GM06990 (cell line): ENCODE measurements at regions not wholly inside any gene's neighbourhood (a gene's known extent, or its start where the extent isn't known, plus 50 kb on each side); places are given as distances from the start of the nearest gene placed in this dataset.

ENCODE experiments used
- DNase-seq: peaks from one replicate; pipeline ENCODE4 v3.0.0-alpha.2; 2011; ENCODE audit not compliant: insufficient read length; ENCODE audit errors: extremely low read depth
- H3K27me3 ChIP-seq: replicated peaks from 2 replicates; pipeline ENCODE4 v1.6.0; 2011; ENCODE audit warnings: low read length; ENCODE audit not compliant: control insufficient read depth, insufficient read depth
- H3K36me3 ChIP-seq: 2 replicates; pipeline ENCODE4 v1.5.1; 2011; ENCODE audit warnings: low read length; ENCODE audit not compliant: control insufficient read depth, insufficient read depth
- H3K4me3 ChIP-seq: replicated peaks from 2 replicates; pipeline ENCODE4 v1.5.1; 2011; ENCODE audit warnings: low read depth, mild to moderate bottlenecking, control low read depth, low read length
- TF ChIP-seq, protein P1 (sequence below): IDR thresholded peaks from 2 replicates; pipeline ENCODE4 v1.5.1; 2011; ENCODE audit warnings: low read length, control low read depth, mild to moderate bottlenecking, inconsistent platforms; ENCODE audit not compliant: insufficient read depth, poor library complexity, severe bottlenecking

DNA sequence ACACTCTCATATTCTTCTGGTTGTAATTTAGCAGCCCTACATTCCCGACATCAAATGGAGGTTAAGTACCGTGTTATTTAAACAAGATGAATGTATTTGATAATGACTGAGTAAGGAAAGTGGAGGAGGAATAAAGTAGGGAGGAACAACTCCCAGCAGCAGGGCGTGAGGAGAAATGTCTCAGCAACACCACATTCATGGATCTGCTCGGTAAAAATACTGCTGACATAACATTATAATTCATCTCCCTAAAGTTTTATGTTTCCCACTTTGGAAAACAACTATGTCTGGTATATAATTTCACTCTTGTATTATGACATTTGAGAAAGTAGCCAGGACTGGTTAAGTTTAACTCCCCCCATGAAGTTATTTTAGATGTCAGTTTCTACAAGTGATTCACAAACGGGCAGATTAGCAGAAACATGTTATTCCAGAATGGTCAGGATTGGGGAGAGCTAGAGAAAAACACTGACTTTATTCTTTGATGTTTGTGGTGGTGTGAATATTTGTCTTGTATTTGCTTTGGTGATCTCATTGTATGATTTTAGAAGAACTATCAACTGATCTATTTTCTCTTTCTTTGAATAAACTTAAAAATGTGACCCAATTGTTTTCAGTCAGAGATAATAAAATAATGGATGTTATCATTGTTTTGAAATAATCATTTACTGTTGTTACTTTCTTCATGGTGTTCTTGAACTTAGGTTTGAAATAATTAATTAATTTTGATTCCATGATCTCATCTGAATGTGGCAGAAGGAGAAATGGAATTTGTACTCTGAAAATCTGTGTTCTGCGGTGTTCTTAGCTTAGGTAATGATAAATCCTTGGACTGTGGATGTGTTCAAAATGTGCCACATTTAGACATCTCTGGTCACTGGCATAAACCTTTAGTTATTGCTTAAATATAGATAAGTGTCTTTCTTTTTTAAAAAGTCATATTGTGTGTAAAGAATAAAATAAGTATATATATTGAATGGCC, 303.6 kb upstream of the ZNF608 start:
- no peaks in the 10 kb centered on the region for H3K27me3 ChIP-seq
- TF ChIP-seq, protein P1, sequence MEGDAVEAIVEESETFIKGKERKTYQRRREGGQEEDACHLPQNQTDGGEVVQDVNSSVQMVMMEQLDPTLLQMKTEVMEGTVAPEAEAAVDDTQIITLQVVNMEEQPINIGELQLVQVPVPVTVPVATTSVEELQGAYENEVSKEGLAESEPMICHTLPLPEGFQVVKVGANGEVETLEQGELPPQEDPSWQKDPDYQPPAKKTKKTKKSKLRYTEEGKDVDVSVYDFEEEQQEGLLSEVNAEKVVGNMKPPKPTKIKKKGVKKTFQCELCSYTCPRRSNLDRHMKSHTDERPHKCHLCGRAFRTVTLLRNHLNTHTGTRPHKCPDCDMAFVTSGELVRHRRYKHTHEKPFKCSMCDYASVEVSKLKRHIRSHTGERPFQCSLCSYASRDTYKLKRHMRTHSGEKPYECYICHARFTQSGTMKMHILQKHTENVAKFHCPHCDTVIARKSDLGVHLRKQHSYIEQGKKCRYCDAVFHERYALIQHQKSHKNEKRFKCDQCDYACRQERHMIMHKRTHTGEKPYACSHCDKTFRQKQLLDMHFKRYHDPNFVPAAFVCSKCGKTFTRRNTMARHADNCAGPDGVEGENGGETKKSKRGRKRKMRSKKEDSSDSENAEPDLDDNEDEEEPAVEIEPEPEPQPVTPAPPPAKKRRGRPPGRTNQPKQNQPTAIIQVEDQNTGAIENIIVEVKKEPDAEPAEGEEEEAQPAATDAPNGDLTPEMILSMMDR: no peak
- no peak for DNase-seq
- no peaks in the 10 kb centered on the region for H3K36me3 ChIP-seq
- no peak overlapping the region for H3K4me3 ChIP-seq

DNA sequence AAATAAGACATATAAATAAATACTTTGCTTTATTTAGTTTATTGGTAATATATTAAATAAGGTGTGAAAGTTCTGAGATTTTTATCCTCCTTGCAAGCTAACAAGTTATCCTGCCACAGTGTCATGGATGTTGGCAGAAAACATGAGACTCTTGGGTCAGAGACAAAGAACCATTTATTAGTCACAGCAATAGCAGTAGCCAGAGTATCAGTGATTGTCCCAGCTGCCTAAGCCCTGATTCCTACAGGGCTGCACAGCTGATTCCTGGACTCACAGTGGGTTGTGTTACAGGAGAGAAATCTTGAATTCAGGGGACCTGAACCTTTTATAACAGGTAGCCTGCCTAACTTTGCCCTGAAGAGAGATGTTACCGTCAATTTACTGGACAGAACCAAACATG, 304.5 kb upstream of the ZNF608 start:
- Histone ChIP-seq H3K4me3 (no peak overlapping the region), H3K27me3 (no peaks in the 10 kb centered on the region), H3K36me3 (no peaks in the 10 kb centered on the region)
- DNase-seq: no peak
- TF ChIP-seq, protein P1: no peak

DNA sequence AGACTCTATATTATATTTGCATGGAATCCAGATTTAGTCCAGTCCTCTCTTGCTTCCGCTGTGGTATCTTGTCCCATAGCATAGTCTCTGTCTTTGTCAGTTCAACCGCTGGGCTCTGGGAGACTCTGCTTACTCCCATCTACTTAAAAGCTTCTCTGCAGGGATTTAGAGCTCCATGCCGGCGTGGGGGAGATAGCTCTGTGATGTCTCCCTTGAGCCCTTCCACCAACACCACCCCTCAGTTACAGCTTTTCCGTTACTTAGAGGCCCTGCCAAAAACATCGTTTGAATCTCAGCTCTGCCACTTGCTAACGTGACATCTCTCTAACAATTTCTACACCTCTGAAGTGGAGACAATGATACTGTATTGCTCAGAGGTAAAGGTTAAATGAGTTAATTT, 306.1 kb upstream of the ZNF608 start:
- no peak for DNase-seq
- no peak overlapping the region for H3K4me3 ChIP-seq

DNA sequence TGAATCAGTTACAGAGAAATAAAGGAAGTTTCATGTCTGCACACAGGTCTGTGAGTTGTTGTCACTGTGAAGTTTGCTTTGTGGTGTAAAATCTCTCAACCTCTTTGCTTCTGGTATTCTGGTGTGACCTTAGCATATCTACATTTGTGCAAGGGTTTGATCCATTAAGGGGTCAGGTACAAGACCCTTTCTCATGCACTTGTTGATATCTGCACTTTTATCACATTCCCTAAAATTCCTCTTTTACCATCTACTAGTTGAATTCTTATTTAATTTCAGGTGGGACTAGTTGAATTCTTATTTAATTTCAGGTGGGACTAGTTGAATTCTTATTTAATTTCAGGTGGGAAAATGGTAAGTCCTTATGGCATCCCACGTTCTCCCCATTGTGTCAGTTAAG, 306.7 kb upstream of the ZNF608 start:
- Histone ChIP-seq H3K4me3 (no peak overlapping the region), H3K36me3 (no peaks in the 10 kb centered on the region), H3K27me3 (no peaks in the 10 kb centered on the region)
- no peak for DNase-seq
- TF ChIP-seq, protein P1: no peak

More for the DNA sequence above, 306.1 kb upstream of the ZNF608 start:
- H3K36me3 ChIP-seq: no peaks in the 10 kb centered on the region
- TF ChIP-seq, protein P1: no peak
- H3K27me3 ChIP-seq: no peaks in the 10 kb centered on the region

DNA sequence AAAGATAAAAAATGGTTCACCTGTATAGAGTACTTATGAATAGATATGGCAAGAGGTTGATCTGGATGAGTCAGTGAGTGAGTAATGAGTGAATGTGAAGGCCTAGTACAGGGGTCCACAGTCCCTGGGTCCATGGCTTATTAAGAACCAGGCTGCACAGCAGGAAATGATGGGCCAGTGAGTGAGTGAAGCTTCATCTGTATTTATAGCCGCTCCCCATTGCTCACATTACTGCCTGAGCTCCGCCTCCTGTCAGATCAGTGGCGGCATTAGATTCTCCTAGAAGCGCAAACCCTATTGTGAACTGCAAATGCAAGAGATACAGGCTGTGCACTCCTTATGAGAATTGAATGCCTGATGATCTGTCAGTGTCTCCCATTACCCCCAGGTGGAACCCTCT, 307.7 kb upstream of the ZNF608 start:
- Histone ChIP-seq H3K36me3 (no peaks in the 10 kb centered on the region), H3K4me3 (no peak overlapping the region), H3K27me3 (no peaks in the 10 kb centered on the region)
- TF ChIP-seq, protein P1: no peak
- DNase-seq: no peak
